ENCODE measurements at regions not wholly inside any gene's neighbourhood (a gene's known extent, or its start where the extent isn't known, plus 50 kb on each side); places are given as distances from the start of the nearest gene placed in this dataset.

DNA sequence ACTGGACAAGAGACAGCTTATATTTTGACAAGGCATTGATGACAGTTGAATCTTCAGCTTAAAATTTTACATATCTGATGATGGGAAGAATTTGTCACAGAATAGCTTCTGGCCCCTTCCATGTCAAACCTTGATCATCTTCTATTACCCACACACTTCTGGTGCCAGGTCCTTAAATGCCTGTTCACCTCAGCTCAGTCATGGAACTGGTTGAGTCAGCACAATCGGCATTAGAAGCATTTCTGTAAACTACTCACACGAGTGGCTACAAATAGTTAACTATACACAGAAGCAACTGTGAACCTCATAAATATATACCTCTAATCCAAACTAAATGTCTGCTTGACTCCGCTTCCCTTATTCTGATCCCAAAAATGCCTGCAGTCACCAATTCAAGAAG is 161.2 kb downstream of the FOXO1 start:
- no peak for DNase-seq (ENCODE audit: low spot score)
